ENCODE measurements at regions not wholly inside any gene's neighbourhood (a gene's known extent, or its start where the extent isn't known, plus 50 kb on each side); places are given as distances from the start of the nearest gene placed in this dataset.

GRCh38 chr18:76209597-76209996, 285.4 kb downstream of the ZNF516 start:
- Histone ChIP-seq H3K4me3 (ENCODE audit: low read depth in 1 of 2, low read length in 2 of 2) (no peak overlapping the region), H3K9me3 (ENCODE audit: control insufficient read depth in 2 of 2, insufficient read depth in 1 of 2, low read depth in 1 of 2, low read length in 1 of 2) (no peaks in the 10 kb centered on the region)

GRCh38 chr18:76208678-76209306, 286.2 kb downstream of the ZNF516 start:
- H3K27me3 ChIP-seq (ENCODE audit: control insufficient read depth in 1 of 2, insufficient read depth in 2 of 2, low read length in 2 of 2), result no peaks in the 10 kb centered on the region
- H3K36me3 ChIP-seq (ENCODE audit: control insufficient read depth in 2 of 2, insufficient read depth in 2 of 2, low read length in 1 of 2), result no peaks in the 10 kb centered on the region
- no peaks in the 10 kb centered on the region for H3K4me1 ChIP-seq (ENCODE audit: control insufficient read depth in 2 of 2, insufficient read depth in 2 of 2, low read length in 1 of 2)
- no peak overlapping the region for H3K27ac ChIP-seq (ENCODE audit: low read depth in 2 of 2, low read length in 1 of 2)
- no peaks in the 10 kb centered on the region for H3K9me3 ChIP-seq (ENCODE audit: control insufficient read depth in 2 of 2, insufficient read depth in 1 of 2, low read depth in 1 of 2, low read length in 1 of 2)
- no peak overlapping the region for H3K4me3 ChIP-seq (ENCODE audit: low read depth in 1 of 2, low read length in 2 of 2)
- WGBS, 2 donors, result 44 to 60% methylated on average over 21 of the region's 21 CpGs

More at GRCh38 chr18:76209597-76209996, 285.4 kb downstream of the ZNF516 start:
- Histone ChIP-seq H3K4me1 (ENCODE audit: control insufficient read depth in 2 of 2, insufficient read depth in 2 of 2, low read length in 1 of 2) (no peaks in the 10 kb centered on the region), H3K27ac (ENCODE audit: low read depth in 2 of 2, low read length in 1 of 2) (no peak overlapping the region), H3K27me3 (ENCODE audit: control insufficient read depth in 1 of 2, insufficient read depth in 2 of 2, low read length in 2 of 2) (no peaks in the 10 kb centered on the region), H3K36me3 (ENCODE audit: control insufficient read depth in 2 of 2, insufficient read depth in 2 of 2, low read length in 1 of 2) (no peaks in the 10 kb centered on the region)
- 70 to 76% methylated on average over 7 of the region's 7 CpGs for WGBS, 2 donors

- Histone ChIP-seq H3K27me3 (ENCODE audit: control insufficient read depth in 1 of 2, insufficient read depth in 2 of 2, low read length in 2 of 2) (no peaks in the 10 kb centered on the region), H3K4me3 (ENCODE audit: low read depth in 1 of 2, low read length in 2 of 2) (no peak overlapping the region), H3K4me1 (ENCODE audit: control insufficient read depth in 2 of 2, insufficient read depth in 2 of 2, low read length in 1 of 2) (no peaks in the 10 kb centered on the region), H3K9me3 (ENCODE audit: control insufficient read depth in 2 of 2, insufficient read depth in 1 of 2, low read depth in 1 of 2, low read length in 1 of 2) (no peaks in the 10 kb centered on the region), H3K36me3 (ENCODE audit: control insufficient read depth in 2 of 2, insufficient read depth in 2 of 2, low read length in 1 of 2) (no peaks in the 10 kb centered on the region), H3K27ac (ENCODE audit: low read depth in 2 of 2, low read length in 1 of 2) (no peak overlapping the region)
- WGBS, 2 donors, result 70 to 76% methylated on average over 7 of the region's 7 CpGs
Observed at GRCh38 chr18:76205906-76206305, 289.1 kb downstream of the ZNF516 start.

GRCh38 chr18:76203552-76203951, 291.5 kb downstream of the ZNF516 start:
- no peaks in the 10 kb centered on the region for H3K36me3 ChIP-seq (ENCODE audit: control insufficient read depth in 2 of 2, insufficient read depth in 2 of 2, low read length in 1 of 2)
- no peak overlapping the region for H3K4me3 ChIP-seq (ENCODE audit: low read depth in 1 of 2, low read length in 2 of 2)
- H3K27ac ChIP-seq (ENCODE audit: low read depth in 2 of 2, low read length in 1 of 2), result no peak overlapping the region
- H3K9me3 ChIP-seq (ENCODE audit: control insufficient read depth in 2 of 2, insufficient read depth in 1 of 2, low read depth in 1 of 2, low read length in 1 of 2), result no peaks in the 10 kb centered on the region
- WGBS, 2 donors, result 67 to 84% methylated on average over 6 of the region's 6 CpGs
- no peaks in the 10 kb centered on the region for H3K27me3 ChIP-seq (ENCODE audit: control insufficient read depth in 1 of 2, insufficient read depth in 2 of 2, low read length in 2 of 2)
- H3K4me1 ChIP-seq (ENCODE audit: control insufficient read depth in 2 of 2, insufficient read depth in 2 of 2, low read length in 1 of 2), result no peaks in the 10 kb centered on the region

- H3K36me3 ChIP-seq (ENCODE audit: control insufficient read depth in 2 of 2, insufficient read depth in 2 of 2, low read length in 1 of 2), result no peaks in the 10 kb centered on the region
- H3K27me3 ChIP-seq (ENCODE audit: control insufficient read depth in 1 of 2, insufficient read depth in 2 of 2, low read length in 2 of 2), result no peaks in the 10 kb centered on the region
- H3K9me3 ChIP-seq (ENCODE audit: control insufficient read depth in 2 of 2, insufficient read depth in 1 of 2, low read depth in 1 of 2, low read length in 1 of 2), result no peaks in the 10 kb centered on the region
- no peak overlapping the region for H3K27ac ChIP-seq (ENCODE audit: low read depth in 2 of 2, low read length in 1 of 2)
- 78 to 90% methylated on average over 2 of the region's 2 CpGs for WGBS, 2 donors
- no peak overlapping the region for H3K4me3 ChIP-seq (ENCODE audit: low read depth in 1 of 2, low read length in 2 of 2)
- no peaks in the 10 kb centered on the region for H3K4me1 ChIP-seq (ENCODE audit: control insufficient read depth in 2 of 2, insufficient read depth in 2 of 2, low read length in 1 of 2)
Observed at GRCh38 chr18:76202322-76202721, 292.7 kb downstream of the ZNF516 start.

GRCh38 chr18:76195601-76196000, 299.4 kb downstream of the ZNF516 start:
- Histone ChIP-seq H3K9me3 (ENCODE audit: control insufficient read depth in 2 of 2, insufficient read depth in 1 of 2, low read depth in 1 of 2, low read length in 1 of 2) (no peaks in the 10 kb centered on the region), H3K4me3 (ENCODE audit: low read depth in 1 of 2, low read length in 2 of 2) (no peak overlapping the region), H3K4me1 (ENCODE audit: control insufficient read depth in 2 of 2, insufficient read depth in 2 of 2, low read length in 1 of 2) (no peaks in the 10 kb centered on the region), H3K27me3 (ENCODE audit: control insufficient read depth in 1 of 2, insufficient read depth in 2 of 2, low read length in 2 of 2) (no peaks in the 10 kb centered on the region), H3K27ac (ENCODE audit: low read depth in 2 of 2, low read length in 1 of 2) (no peak overlapping the region), H3K36me3 (ENCODE audit: control insufficient read depth in 2 of 2, insufficient read depth in 2 of 2, low read length in 1 of 2) (no peaks in the 10 kb centered on the region)
- WGBS, 2 donors, result 15 to 37% methylated on average over 1 of the region's 1 CpG

GRCh38 chr18:76188097-76188496, 306.9 kb downstream of the ZNF516 start:
- no peaks in the 10 kb centered on the region for H3K4me1 ChIP-seq (ENCODE audit: control insufficient read depth in 2 of 2, insufficient read depth in 2 of 2, low read length in 1 of 2)
- H3K27ac ChIP-seq (ENCODE audit: low read depth in 2 of 2, low read length in 1 of 2), result no peak overlapping the region
- WGBS, 2 donors, result 67 to 71% methylated on average over 1 of the region's 1 CpG
- peaks cover 8 to 9% of the 10 kb centered on the region in 2 donors for H3K9me3 ChIP-seq (ENCODE audit: control insufficient read depth in 2 of 2, insufficient read depth in 1 of 2, low read depth in 1 of 2, low read length in 1 of 2)
- no peaks in the 10 kb centered on the region for H3K27me3 ChIP-seq (ENCODE audit: control insufficient read depth in 1 of 2, insufficient read depth in 2 of 2, low read length in 2 of 2)
- no peak overlapping the region for H3K4me3 ChIP-seq (ENCODE audit: low read depth in 1 of 2, low read length in 2 of 2)
- no peaks in the 10 kb centered on the region for H3K36me3 ChIP-seq (ENCODE audit: control insufficient read depth in 2 of 2, insufficient read depth in 2 of 2, low read length in 1 of 2)

GRCh38 chr18:76179257-76179656, 315.8 kb downstream of the ZNF516 start:
- WGBS, 2 donors, result 66 to 78% methylated on average over 2 of the region's 2 CpGs
- Histone ChIP-seq H3K27me3 (ENCODE audit: control insufficient read depth in 1 of 2, insufficient read depth in 2 of 2, low read length in 2 of 2) (no peaks in the 10 kb centered on the region), H3K4me3 (ENCODE audit: low read depth in 1 of 2, low read length in 2 of 2) (no peak overlapping the region), H3K4me1 (ENCODE audit: control insufficient read depth in 2 of 2, insufficient read depth in 2 of 2, low read length in 1 of 2) (no peaks in the 10 kb centered on the region), H3K27ac (ENCODE audit: low read depth in 2 of 2, low read length in 1 of 2) (no peak overlapping the region), H3K9me3 (ENCODE audit: control insufficient read depth in 2 of 2, insufficient read depth in 1 of 2, low read depth in 1 of 2, low read length in 1 of 2) (peaks cover 0 to 2% of the 10 kb centered on the region in 2 donors), H3K36me3 (ENCODE audit: control insufficient read depth in 2 of 2, insufficient read depth in 2 of 2, low read length in 1 of 2) (no peaks in the 10 kb centered on the region)

- no peaks in the 10 kb centered on the region for H3K9me3 ChIP-seq (ENCODE audit: control insufficient read depth in 2 of 2, insufficient read depth in 1 of 2, low read depth in 1 of 2, low read length in 1 of 2)
- H3K36me3 ChIP-seq (ENCODE audit: control insufficient read depth in 2 of 2, insufficient read depth in 2 of 2, low read length in 1 of 2), result no peaks in the 10 kb centered on the region
- H3K4me1 ChIP-seq (ENCODE audit: control insufficient read depth in 2 of 2, insufficient read depth in 2 of 2, low read length in 1 of 2), result no peaks in the 10 kb centered on the region
- no peak overlapping the region for H3K4me3 ChIP-seq (ENCODE audit: low read depth in 1 of 2, low read length in 2 of 2)
- 76 to 81% methylated on average over 1 of the region's 1 CpG for WGBS, 2 donors
- no peak overlapping the region for H3K27ac ChIP-seq (ENCODE audit: low read depth in 2 of 2, low read length in 1 of 2)
- H3K27me3 ChIP-seq (ENCODE audit: control insufficient read depth in 1 of 2, insufficient read depth in 2 of 2, low read length in 2 of 2), result no peaks in the 10 kb centered on the region
Observed at GRCh38 chr18:76177160-76177559, 317.9 kb downstream of the ZNF516 start.

GRCh38 chr18:76174451-76174850, 320.6 kb downstream of the ZNF516 start:
- no peaks in the 10 kb centered on the region for H3K27me3 ChIP-seq (ENCODE audit: control insufficient read depth in 1 of 2, insufficient read depth in 2 of 2, low read length in 2 of 2)
- H3K4me1 ChIP-seq (ENCODE audit: control insufficient read depth in 2 of 2, insufficient read depth in 2 of 2, low read length in 1 of 2), result no peaks in the 10 kb centered on the region
- H3K36me3 ChIP-seq (ENCODE audit: control insufficient read depth in 2 of 2, insufficient read depth in 2 of 2, low read length in 1 of 2), result no peaks in the 10 kb centered on the region
- no peaks in the 10 kb centered on the region for H3K9me3 ChIP-seq (ENCODE audit: control insufficient read depth in 2 of 2, insufficient read depth in 1 of 2, low read depth in 1 of 2, low read length in 1 of 2)
- H3K27ac ChIP-seq (ENCODE audit: low read depth in 2 of 2, low read length in 1 of 2), result no peak overlapping the region
- no peak overlapping the region for H3K4me3 ChIP-seq (ENCODE audit: low read depth in 1 of 2, low read length in 2 of 2)
- 77 to 80% methylated on average over 2 of the region's 2 CpGs for WGBS, 2 donors
